HG03571 (cell line): ENCODE measurements at regions not wholly inside any gene's neighbourhood (a gene's known extent, or its start where the extent isn't known, plus 50 kb on each side); places are given as distances from the start of the nearest gene placed in this dataset.
"Not testable (repeated sequence)": the region's sequence is repeated elsewhere in the genome, so short reads cannot be mapped to it uniquely, and the experiment has no call there.

Experiments used
- ATAC-seq: cut with Tn5 transposase; IDR thresholded peaks from one replicate; pipeline ENCODE4 v1.9.1; 2021; ENCODE audit not compliant: unreplicated experiment

DNA sequence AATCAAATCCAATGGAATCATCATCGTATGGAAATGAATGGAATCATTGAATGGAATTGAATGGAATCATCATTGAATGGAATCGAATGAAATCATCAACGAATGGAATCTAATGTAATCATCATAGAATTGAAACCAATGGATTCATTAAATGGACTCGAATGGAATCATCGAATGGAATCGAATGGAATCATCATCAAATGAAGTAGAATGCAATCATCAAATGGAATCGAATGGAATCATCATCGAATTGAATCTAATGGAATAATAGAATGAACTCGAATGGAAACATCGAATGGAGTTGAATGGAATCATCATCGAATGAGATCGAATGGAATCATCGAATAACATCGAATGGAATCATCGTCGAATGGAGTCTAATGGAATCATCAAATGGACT lies 232.8 kb downstream of the SHCBP1 start:
- not testable (repeated sequence) for ATAC-seq

DNA sequence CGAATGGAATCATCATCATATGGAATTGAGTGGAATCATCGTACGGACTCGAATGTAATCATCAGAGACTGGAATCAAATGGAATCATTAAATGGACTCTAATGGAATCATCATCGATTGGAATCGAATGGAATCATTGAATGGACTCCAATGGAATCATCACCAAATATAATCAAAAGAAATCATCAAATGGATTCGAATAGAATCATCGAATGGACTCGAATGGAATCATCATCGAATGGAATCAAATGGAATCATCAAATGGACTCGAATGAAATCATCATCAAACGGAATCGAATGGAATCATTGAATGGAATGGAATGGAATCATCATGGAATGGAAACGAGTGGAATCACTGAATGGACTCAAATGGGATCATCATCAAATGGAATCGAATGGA lies 233.5 kb downstream of the SHCBP1 start:
- not testable (repeated sequence) for ATAC-seq

DNA sequence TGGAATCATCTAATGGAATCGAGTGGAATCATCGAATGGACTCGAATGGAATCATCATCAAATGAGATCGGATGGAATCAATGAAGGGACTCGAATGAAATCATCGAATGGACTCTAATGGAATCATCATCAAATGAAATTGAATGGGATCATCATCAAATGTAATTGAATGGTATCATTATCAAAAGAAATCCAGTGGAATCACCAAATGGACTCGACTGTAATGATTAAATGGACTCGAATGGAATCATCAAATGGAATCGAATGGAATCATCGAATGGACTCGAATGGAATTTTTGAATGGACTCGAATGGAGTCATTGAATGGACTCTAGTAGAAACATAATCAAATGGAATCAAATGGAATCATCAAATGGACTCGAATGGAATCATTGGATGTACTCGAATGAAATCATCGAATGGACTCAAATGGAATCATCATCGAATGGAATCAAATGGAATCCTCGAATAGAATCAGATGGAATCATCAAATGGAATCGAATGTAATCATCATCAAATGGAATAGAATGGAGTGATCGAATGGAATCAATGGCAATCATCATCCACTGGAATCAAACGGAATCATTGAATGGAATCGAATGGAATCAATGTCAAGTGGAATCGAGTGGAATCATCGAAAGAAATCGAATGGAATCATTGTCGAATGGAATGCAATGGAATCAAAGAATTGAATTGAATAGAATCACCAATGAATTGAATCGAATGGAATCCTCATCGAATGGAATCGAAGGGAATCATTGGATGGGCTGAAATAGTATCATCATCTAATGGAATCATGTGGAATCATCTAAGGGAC lies 234.2 kb downstream of the SHCBP1 start:
- peak; percentile 4 for ATAC-seq

DNA sequence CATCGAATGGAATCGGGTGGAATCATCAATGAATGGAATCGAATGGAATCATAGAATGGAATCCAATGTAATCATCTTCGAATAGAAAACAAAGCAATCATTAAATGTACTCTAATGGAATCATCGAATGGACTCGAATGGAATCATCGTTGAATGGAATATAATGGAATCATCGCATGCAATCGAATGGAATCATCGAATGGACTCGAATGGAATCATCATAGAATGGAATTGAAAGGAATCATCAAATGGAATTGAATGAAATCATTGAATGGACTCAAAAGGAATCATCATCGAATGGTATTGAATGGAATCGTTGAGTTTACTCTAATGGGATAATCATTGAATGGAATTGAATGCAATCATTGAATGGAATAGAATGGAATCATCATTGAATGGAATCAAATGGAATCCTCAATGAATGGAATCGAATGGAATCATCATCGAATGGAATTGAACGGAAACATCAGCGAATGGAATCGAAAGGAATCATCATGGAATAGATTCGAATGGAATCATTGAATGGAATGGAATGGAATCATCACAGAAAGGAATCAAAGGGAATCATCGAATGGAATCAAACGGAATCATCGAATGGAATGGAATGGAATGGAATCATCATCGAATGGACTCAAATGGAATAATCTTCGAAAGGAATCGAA lies 234.9 kb downstream of the SHCBP1 start:
- not testable (repeated sequence) for ATAC-seq

DNA sequence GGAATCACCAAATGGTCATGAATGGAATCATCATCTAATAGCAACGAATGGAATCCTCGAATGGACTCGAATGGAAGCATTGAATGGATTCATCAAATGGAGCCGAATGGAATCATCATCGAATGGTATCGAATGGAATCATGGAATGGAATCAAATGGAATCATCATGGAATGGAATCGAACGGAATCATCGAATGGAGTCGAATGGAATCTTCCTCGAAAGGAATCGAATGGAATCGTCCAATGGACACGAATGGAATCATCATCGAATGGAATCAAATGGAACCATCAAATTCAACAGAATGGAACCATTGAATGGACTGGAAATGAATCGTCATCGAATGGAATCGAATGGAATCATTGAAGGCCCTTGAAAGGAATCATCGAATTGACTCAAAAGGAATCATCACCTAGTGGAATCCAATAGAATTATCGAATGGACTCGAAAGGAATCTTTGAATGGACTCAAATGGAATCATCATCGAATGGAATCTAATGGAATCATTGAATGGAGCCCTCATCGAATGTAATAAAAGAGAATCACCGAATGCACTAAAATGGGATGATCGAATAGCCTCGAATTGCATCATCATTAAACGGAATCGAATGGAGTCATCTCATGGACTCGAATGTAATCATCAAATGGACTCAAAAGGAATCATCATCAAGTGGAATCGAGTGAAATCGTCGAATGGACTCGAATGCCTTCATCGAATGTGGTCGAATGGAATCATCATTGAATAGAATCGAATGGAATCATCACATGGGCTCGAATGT lies 236.7 kb downstream of the SHCBP1 start:
- ATAC-seq = not testable (repeated sequence)

DNA sequence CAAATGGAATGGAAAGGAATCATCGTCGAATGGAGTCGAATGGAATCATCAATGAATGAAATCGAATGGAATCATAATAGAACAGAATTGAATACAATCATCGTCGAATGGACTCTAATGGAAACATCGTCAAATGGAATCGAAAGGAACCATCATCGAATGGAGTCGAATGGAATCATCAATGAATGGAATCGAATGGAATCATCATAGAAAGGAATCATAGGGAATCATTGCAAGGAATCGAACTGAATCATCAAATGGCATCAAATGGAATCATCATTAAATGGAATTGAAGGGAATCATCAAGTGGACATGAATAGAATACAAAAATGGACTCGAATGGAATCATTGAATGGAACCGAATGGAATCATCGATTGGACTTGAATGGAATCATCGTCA lies 237.6 kb downstream of the SHCBP1 start:
- not testable (repeated sequence) for ATAC-seq

DNA sequence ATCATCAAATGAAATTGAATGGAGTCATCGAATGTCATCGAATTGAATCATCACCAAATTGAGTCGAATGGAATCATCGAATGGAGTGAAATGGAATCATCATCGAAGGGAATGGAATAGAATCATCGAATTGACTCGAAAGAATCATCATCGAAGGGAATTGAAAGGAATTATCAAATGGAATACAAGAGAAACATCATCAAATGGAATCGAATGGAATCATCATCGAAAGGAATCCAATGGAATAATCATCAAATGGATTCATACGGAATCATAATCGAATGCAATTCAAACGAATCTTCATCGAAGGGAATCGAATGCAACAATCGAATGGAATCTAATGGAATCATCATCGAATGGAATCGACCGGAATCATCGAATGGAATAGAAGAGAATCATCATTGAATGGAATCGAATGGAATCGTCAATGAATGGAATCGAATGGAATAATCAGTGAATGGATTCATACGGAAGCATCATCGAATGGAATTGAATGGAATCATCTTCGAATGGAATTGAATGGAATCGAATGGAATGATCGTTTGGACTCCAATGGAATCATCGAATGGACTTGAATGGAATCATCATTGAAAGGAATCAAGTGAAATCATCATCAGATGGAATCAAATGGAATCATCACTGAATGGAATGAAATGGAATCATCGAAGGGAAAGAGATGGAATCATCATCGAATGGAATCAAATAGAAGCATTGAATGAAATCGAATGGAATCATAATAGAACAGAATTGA lies 238.2 kb downstream of the SHCBP1 start:
- not testable (repeated sequence) for ATAC-seq

DNA sequence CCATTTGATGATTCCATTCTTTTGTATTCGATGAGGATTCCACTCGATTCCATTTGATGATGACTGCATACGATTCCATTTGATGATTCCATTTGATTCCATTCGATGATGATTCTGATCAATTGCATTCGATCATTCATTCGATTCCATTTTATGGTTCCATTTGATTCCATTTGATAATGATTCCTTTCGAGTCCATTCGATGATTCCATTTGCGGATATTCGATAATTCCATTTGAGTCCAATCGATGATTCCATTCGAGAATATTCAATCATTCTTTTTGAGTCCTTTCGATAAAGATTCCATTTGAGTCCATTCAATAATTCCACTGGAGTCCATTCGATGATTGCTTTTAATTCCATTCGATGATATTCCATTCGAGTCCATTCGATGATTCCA lies 239.1 kb downstream of the SHCBP1 start:
- not testable (repeated sequence) for ATAC-seq

DNA sequence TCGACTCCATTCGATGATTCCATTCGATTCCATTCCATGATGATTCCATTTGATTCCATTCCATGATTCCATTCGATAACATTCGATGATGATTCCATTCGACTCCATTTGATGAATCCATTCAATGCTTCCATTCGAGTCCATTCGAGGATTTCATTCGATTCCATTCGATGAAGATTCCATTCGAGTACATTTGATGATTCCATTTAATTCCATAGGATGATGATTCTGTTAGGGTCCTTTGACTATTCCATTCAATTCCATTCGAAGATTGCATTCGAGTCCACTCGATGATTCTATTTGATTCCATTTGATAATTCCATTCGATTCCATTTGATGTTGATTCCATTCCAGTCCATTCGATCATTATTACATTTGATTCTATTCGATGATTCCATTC lies 239.8 kb downstream of the SHCBP1 start:
- ATAC-seq = not testable (repeated sequence)
